Lung (tissue), 11 donors: ENCODE measurements at regions not wholly inside any gene's neighbourhood (a gene's known extent, or its start where the extent isn't known, plus 50 kb on each side); places are given as distances from the start of the nearest gene placed in this dataset.

Experiments
- ATAC-seq: fragments of 200-7000 bp; cut with Tn5 transposase; one replicate; pipeline ENCODE4 v1.9.1; 2020; ENCODE audit warnings: moderate number of reproducible peaks; ENCODE audit not compliant: insufficient read depth, low FRiP score
- DNase-seq, 3 donors: peaks; one replicate each; pipeline ENCODE4 v3.0.0-alpha.2; 2013 to 2017
- H3K27ac ChIP-seq, 2 donors: one replicate each; pipeline ENCODE4 v1.5.1; 2013; ENCODE audit warnings: mild to moderate bottlenecking in 2 of 2, moderate library complexity in 2 of 2, control low read depth in 1 of 2, inconsistent platforms in 1 of 2, low read depth in 1 of 2, low read length in 1 of 2
- H3K27me3 ChIP-seq, 3 donors: one replicate each; pipeline ENCODE4 v1.5.1; 2013; ENCODE audit warnings: low read length in 2 of 3; ENCODE audit not compliant: control insufficient read depth in 3 of 3, insufficient read depth in 3 of 3
- H3K36me3 ChIP-seq, 4 donors: one replicate each; pipeline ENCODE4 v1.5.1; 2013; ENCODE audit warnings: low read length in 4 of 4, mild to moderate bottlenecking in 1 of 4, moderate library complexity in 1 of 4; ENCODE audit not compliant: control insufficient read depth in 4 of 4, insufficient read depth in 4 of 4
- H3K4me1 ChIP-seq, 5 donors: one replicate each; pipeline ENCODE4 v1.5.1; 2013; ENCODE audit warnings: low read length in 5 of 5, mild to moderate bottlenecking in 2 of 5, moderate library complexity in 1 of 5; ENCODE audit not compliant: control insufficient read depth in 5 of 5, insufficient read depth in 5 of 5
- H3K4me3 ChIP-seq: one replicate; pipeline ENCODE4 v1.5.1; 2013; ENCODE audit warnings: mild to moderate bottlenecking, control low read depth, moderate library complexity
- H3K9ac ChIP-seq, 2 donors: one replicate each; pipeline ENCODE4 v1.5.1; 2013; ENCODE audit warnings: low read length in 2 of 2, control low read depth in 1 of 2; ENCODE audit not compliant: insufficient read depth in 1 of 2
- H3K9me3 ChIP-seq, 4 donors: one replicate each; pipeline ENCODE4 v1.5.1; 2013; ENCODE audit warnings: low read length in 3 of 4, mild to moderate bottlenecking in 1 of 4, moderate library complexity in 1 of 4; ENCODE audit not compliant: control insufficient read depth in 4 of 4, insufficient read depth in 3 of 4
- WGBS, 2 donors: extraction: QIAGEN DNeasy Blood & Tissue Kit; methylation state at CpG; one replicate each; pipeline ENCODE4 v1.1.7; 2013; 5-methylcytosine and 5-hydroxymethylcytosine counted together
- TF ChIP-seq, protein P1 (sequence below): IDR thresholded peaks from 2 replicates; pipeline ENCODE4 v1.5.1; 2012; ENCODE audit warnings: mild to moderate bottlenecking; ENCODE audit errors: control extremely low read depth, extremely low read depth
- donor health status: control.
- donor health status: control.
- donor health status: Bipolar disorder and iron deficiency.
- donor health status: healthy.
- donor health status: DM: yes; HTN: yes; CAD: no.

DNA sequence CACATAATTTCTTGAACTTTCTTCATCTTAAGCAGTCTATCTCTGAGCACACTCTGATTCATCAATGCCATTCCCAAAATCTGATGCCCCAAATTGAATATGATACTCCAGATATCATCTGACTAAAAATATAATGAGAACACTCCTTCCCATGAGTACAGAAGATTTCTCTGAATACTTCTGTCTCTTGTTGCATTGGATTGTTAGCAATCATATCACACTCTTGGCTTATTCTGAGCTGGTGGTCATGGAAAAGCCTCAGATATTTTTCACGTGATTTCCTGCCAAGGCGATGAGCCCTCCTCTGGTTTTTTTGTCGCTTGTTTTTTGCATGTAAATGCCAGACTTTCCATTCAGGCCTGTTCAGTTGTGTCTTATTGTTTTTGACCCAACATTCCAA is 87.2 kb downstream of the NOG start:
- ATAC-seq (no peak), DNase-seq (no peak)
- Histone ChIP-seq H3K27me3 (peaks cover 4 to 40% (median 40%) of the 10 kb centered on the region in 3 donors), H3K36me3 (no peaks in the 10 kb centered on the region), H3K4me3 (no peak overlapping the region), H3K4me1 (peaks cover 0 to 13% (median 0%) of the 10 kb centered on the region in 5 donors), H3K27ac (no peak overlapping the region), H3K9me3 (peaks cover 0 to 2% (median 0%) of the 10 kb centered on the region in 4 donors), H3K9ac (no peak overlapping the region)
- TF ChIP-seq, protein P1, sequence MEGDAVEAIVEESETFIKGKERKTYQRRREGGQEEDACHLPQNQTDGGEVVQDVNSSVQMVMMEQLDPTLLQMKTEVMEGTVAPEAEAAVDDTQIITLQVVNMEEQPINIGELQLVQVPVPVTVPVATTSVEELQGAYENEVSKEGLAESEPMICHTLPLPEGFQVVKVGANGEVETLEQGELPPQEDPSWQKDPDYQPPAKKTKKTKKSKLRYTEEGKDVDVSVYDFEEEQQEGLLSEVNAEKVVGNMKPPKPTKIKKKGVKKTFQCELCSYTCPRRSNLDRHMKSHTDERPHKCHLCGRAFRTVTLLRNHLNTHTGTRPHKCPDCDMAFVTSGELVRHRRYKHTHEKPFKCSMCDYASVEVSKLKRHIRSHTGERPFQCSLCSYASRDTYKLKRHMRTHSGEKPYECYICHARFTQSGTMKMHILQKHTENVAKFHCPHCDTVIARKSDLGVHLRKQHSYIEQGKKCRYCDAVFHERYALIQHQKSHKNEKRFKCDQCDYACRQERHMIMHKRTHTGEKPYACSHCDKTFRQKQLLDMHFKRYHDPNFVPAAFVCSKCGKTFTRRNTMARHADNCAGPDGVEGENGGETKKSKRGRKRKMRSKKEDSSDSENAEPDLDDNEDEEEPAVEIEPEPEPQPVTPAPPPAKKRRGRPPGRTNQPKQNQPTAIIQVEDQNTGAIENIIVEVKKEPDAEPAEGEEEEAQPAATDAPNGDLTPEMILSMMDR = no peak
- 66 to 79% methylated on average over 3 of the region's 3 CpGs for WGBS, 2 donors

DNA sequence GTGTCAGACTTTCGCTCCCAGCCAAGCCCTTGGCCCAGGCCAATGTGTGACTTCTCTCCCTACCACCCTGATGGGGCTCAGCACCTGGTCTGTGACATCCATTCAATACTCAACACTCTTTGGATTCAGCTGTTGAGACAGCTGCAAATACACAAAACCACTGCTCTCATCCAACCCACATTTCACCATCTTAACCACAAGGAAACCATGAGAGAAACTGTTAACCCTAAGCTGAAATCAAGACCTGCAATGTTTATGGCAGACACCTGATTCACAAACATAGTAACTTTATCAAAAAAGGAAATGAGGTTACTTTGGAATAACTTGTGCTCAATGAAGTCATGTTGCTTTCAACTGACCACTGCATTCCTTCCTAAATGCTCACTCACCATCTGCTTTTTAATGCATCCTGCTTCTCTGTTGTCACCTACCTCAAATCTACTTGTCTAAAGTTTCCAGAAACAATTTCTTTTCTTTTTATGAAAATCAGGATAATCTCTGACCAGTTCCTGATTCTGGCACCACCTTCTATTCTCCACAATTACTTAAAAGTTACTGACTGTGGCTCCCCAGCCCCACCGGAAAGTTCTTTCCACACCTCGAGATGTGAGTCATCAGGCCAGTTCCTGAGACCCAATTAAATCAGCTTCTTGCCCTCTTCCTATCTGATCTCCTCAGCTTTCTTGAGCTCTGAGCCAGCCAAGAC is 88.2 kb downstream of the NOG start:
- Histone ChIP-seq H3K4me3 (no peak overlapping the region), H3K36me3 (no peaks in the 10 kb centered on the region), H3K27me3 (peaks cover 4 to 31% (median 30%) of the 10 kb centered on the region in 3 donors), H3K9ac (no peak overlapping the region), H3K9me3 (peaks cover 0 to 2% (median 0%) of the 10 kb centered on the region in 4 donors), H3K27ac (no peak overlapping the region), H3K4me1 (peaks cover 0 to 13% (median 0%) of the 10 kb centered on the region in 5 donors)
- ATAC-seq = no peak
- 38 to 59% methylated on average over 3 of the region's 3 CpGs for whole genome bisulfite sequencing, 2 donors
- no peak for DNase-seq
- TF ChIP-seq, protein P1 = no peak

DNA sequence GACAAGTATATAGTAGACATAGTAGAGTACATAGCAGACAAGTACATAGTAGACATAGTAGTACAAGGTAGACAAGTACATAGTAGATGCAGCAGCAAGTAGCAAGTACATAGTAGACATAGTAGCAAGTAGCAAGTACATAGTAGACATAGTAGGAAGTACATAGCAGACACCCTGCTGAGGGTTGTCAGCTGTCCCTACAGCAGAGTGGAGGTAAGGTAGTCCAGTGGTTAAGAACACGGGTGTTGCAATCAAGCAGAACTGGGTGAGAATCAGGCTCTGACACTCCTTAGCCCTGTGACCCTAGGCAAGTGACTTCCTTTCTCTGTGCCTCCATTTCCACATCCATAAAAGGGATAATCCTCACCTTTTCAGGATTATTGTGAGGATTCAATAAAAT is 94.7 kb downstream of the NOG start:
- Histone ChIP-seq H3K4me3 (no peak overlapping the region), H3K9me3 (peaks cover 0 to 3% (median 1%) of the 10 kb centered on the region in 4 donors), H3K9ac (no peak overlapping the region), H3K27ac (no peak overlapping the region), H3K27me3 (no peaks in the 10 kb centered on the region), H3K4me1 (no peaks in the 10 kb centered on the region), H3K36me3 (no peaks in the 10 kb centered on the region)
- ATAC-seq (no peak), DNase-seq (no peak)
- TF ChIP-seq, protein P1 = no peak
- WGBS, 2 donors = 63 to 84% methylated on average over 1 of the region's 1 CpG
